Thoracic aorta (tissue), 2 donors: ENCODE measurements at regions not wholly inside any gene's neighbourhood (a gene's known extent, or its start where the extent isn't known, plus 50 kb on each side); places are given as distances from the start of the nearest gene placed in this dataset.

Experiments
- ATAC-seq: fragments of 150-250 bp; one replicate; pipeline ENCODE4 v1.8.0; 2017; ENCODE audit warnings: low read depth; ENCODE audit not compliant: insufficient number of reproducible peaks, low FRiP score
- DNase-seq: peaks from one replicate; pipeline ENCODE4 v3.0.0-alpha.2; 2020; ENCODE audit warnings: low spot score
- H3K27ac ChIP-seq, 2 donors: fragments of 200-600 bp; sonication (generic); 1 replicate in 1 of 2; 2 replicates in 1 of 2; pipeline ENCODE4 v1.5.1; 2016; ENCODE audit warnings: mild to moderate bottlenecking in 2 of 2, moderate library complexity in 2 of 2
- H3K27me3 ChIP-seq: fragments of 200-600 bp; sonication (generic); replicated peaks from 2 replicates; pipeline ENCODE4 v1.6.0; 2016; ENCODE audit warnings: mild to moderate bottlenecking; ENCODE audit not compliant: insufficient read depth
- H3K36me3 ChIP-seq: fragments of 200-600 bp; sonication (generic); one replicate; pipeline ENCODE4 v1.5.1; 2016
- H3K4me1 ChIP-seq, 2 donors: fragments of 200-600 bp; sonication (generic); 1 replicate in 1 of 2; 2 replicates in 1 of 2; pipeline versions ENCODE4 v1.5.1 to v1.6.0; 2016; ENCODE audit warnings: low read depth in 2 of 2, mild to moderate bottlenecking in 1 of 2; ENCODE audit not compliant: control insufficient read depth in 1 of 2
- H3K4me3 ChIP-seq: fragments of 200-600 bp; sonication (generic); 2 replicates; pipeline ENCODE4 v1.5.1; 2016; ENCODE audit warnings: mild to moderate bottlenecking
- H3K9me3 ChIP-seq: fragments of 200-600 bp; sonication (generic); 2 replicates; pipeline ENCODE4 v1.5.1; 2016
- CTCF ChIP-seq: fragments of 200-600 bp; sonication (generic); IDR thresholded peaks from one replicate; pipeline ENCODE4 v1.5.1; 2019; ENCODE audit warnings: antibody characterized with exemption

GRCh38 chr2:146532509-146533147 is 1312.2 kb upstream of the ACVR2A start:
- Histone ChIP-seq H3K27me3 (no peaks in the 10 kb centered on the region), H3K4me3 (no peak overlapping the region), H3K36me3 (no peaks in the 10 kb centered on the region), H3K9me3 (no peaks in the 10 kb centered on the region), H3K4me1 (no peaks in the 10 kb centered on the region), H3K27ac (no peak overlapping the region)
- DNase-seq (no peak), ATAC-seq (no peak)
- TF ChIP-seq CTCF: no peak

GRCh38 chr2:146532009-146532408 is 1312.8 kb upstream of the ACVR2A start:
- no peak for TF ChIP-seq CTCF
- no peaks in the 10 kb centered on the region for H3K27me3 ChIP-seq
- H3K4me3 ChIP-seq: no peak overlapping the region
- no peaks in the 10 kb centered on the region for H3K9me3 ChIP-seq
- H3K27ac ChIP-seq: no peak overlapping the region
- ATAC-seq: no peak
- H3K4me1 ChIP-seq: no peaks in the 10 kb centered on the region
- no peak for DNase-seq
- no peaks in the 10 kb centered on the region for H3K36me3 ChIP-seq

GRCh38 chr2:146530886-146531285 is 1313.9 kb upstream of the ACVR2A start:
- Histone ChIP-seq H3K9me3 (no peaks in the 10 kb centered on the region), H3K4me1 (no peaks in the 10 kb centered on the region), H3K27ac (no peak overlapping the region), H3K36me3 (no peaks in the 10 kb centered on the region), H3K27me3 (no peaks in the 10 kb centered on the region), H3K4me3 (no peak overlapping the region)
- ATAC-seq: no peak
- DNase-seq: no peak
- no peak for TF ChIP-seq CTCF

GRCh38 chr2:146527166-146527565 is 1317.7 kb upstream of the ACVR2A start:
- ATAC-seq: no peak
- Histone ChIP-seq H3K27ac (no peak overlapping the region), H3K36me3 (no peaks in the 10 kb centered on the region), H3K9me3 (no peaks in the 10 kb centered on the region), H3K4me1 (no peaks in the 10 kb centered on the region), H3K4me3 (no peak overlapping the region), H3K27me3 (no peaks in the 10 kb centered on the region)
- no peak for DNase-seq
- TF ChIP-seq CTCF: no peak

GRCh38 chr2:146523196-146523595 is 1321.6 kb upstream of the ACVR2A start:
- TF ChIP-seq CTCF: no peak
- ATAC-seq (no peak), DNase-seq (no peak)
- Histone ChIP-seq H3K4me1 (no peaks in the 10 kb centered on the region), H3K9me3 (no peaks in the 10 kb centered on the region), H3K36me3 (no peaks in the 10 kb centered on the region), H3K27ac (no peak overlapping the region), H3K4me3 (no peak overlapping the region), H3K27me3 (no peaks in the 10 kb centered on the region)
